Activated T-cell treated with anti-CD3 and anti-CD28 coated beads, Interleukin-2, amount 50 U/mL, for 72 hours (primary cell): ENCODE measurements at regions not wholly inside any gene's neighbourhood (a gene's known extent, or its start where the extent isn't known, plus 50 kb on each side); places are given as distances from the start of the nearest gene placed in this dataset.

Experiments used
- ATAC-seq, 2 donors: fragments of 150-1000 bp; cut with Tn5 transposase; replicated peaks in 1 of 2; 2 replicates each; pipeline ENCODE4 v1.10.0; 2021; ENCODE audit warnings: moderate library complexity in 2 of 2, mild to moderate bottlenecking in 1 of 2
- DNase-seq, 2 donors: peaks; one replicate each; pipeline ENCODE4 v3.0.0; 2021 to 2022; ENCODE audit warnings: mixed read lengths in 1 of 2
- H3K27ac Mint-ChIP-seq: one replicate; pipeline ENCODE4 v1.8.0; 2022; ENCODE audit warnings: mild to moderate bottlenecking, moderate library complexity, mixed read lengths
- H3K27me3 Mint-ChIP-seq: one replicate; pipeline ENCODE4 v1.8.0; 2022; ENCODE audit warnings: low read depth, mixed read lengths
- H3K36me3 Mint-ChIP-seq, 2 donors: one replicate each; pipeline ENCODE4 v1.8.0; 2022; ENCODE audit warnings: mixed read lengths in 2 of 2, mild to moderate bottlenecking in 1 of 2; ENCODE audit not compliant: insufficient read depth in 2 of 2
- H3K4me1 Mint-ChIP-seq: one replicate; pipeline ENCODE4 v1.8.0; 2022; ENCODE audit warnings: low read depth, mixed read lengths
- H3K4me3 Mint-ChIP-seq, 2 donors: one replicate each; pipeline ENCODE4 v1.8.0; 2022; ENCODE audit warnings: mild to moderate bottlenecking in 2 of 2, mixed read lengths in 2 of 2, moderate library complexity in 2 of 2
- H3K9me3 Mint-ChIP-seq, 2 donors: one replicate each; pipeline ENCODE4 v1.8.0; 2022; ENCODE audit warnings: mixed read lengths in 2 of 2

DNA sequence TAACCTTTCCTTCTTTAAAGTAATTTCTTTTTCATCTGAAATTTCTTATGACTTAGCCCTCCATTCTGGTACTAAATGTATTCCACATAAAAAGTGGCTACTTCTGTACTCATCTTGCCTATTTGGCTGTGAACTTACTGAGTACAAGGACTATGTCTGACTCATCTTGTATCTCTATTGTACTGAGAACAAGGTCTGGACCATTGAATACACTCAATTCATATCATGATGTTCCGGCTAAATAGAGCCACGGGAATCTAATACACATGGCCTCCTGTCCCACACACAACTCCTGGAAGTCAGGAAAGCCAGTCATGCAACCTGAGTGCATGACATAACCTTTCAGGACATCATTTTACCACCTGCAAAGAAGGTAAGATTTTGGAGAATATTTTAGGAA, 203.9 kb downstream of the PLK2 start:
- DNase-seq: no peak
- Mint-ChIP-seq H3K27me3 (peaks cover 4% of the 10 kb centered on the region), H3K4me3 (no peak overlapping the region), H3K36me3 (no peaks in the 10 kb centered on the region), H3K4me1 (no peaks in the 10 kb centered on the region), H3K27ac (peak overlapping the region; percentile 71), H3K9me3 (no peaks in the 10 kb centered on the region)
- ATAC-seq: no peak

- Mint-ChIP-seq H3K4me1 (no peaks in the 10 kb centered on the region), H3K27ac (no peak overlapping the region)
Observed at GRCh38 chr5:58255386-58255785, 204.5 kb downstream of the PLK2 start.

DNA sequence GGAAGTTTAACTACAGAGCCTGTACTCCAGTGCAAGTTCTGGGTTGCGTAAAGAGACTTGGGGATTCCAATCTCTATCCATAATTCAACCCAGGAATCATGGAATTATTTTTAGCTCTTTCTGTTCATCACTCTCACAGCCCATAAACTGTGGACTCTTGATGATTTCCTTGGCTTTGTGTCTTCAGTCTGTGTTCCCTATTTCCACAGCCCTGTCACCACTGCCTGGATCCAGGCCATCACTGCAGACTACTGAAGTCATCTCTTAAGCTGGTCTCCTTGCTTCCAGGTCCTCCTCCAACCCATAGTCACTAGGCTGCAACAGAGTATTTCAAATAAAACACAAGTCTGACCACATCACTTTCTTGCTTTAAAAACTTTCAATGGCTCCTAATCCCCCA, 211.7 kb downstream of the PLK2 start:
- no peak for ATAC-seq
- no peak for DNase-seq
- no peak overlapping the region for H3K27ac Mint-ChIP-seq

More at GRCh38 chr5:58255386-58255785, 204.5 kb downstream of the PLK2 start:
- H3K36me3 Mint-ChIP-seq: no peaks in the 10 kb centered on the region
- H3K27me3 Mint-ChIP-seq: peaks cover 4% of the 10 kb centered on the region
- no peak overlapping the region for H3K4me3 Mint-ChIP-seq
- DNase-seq: no peak
- no peak for ATAC-seq
- H3K9me3 Mint-ChIP-seq: no peaks in the 10 kb centered on the region

DNA sequence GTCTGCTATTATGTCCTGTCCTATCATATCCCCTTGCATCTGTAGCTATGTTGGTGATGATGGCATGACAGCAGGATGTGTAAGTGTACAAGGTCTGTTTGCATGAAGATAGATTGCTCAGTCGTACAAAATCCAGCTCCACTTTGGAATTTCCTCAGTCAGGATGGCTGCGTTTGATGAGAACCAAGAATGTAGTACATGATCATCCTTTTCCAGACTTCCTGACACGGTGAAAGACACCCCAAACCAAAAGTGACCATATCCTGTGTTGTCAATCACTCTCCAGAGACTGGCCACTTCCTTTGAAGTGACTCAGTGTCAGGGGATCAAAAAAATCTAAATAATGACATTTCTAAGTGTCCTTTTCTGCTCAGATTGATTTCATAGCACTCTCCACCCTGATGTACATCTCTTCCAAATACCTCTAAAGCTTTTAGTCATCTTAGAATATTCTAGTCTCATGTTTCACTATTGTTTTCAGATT, 213.4 kb downstream of the PLK2 start:
- DNase-seq: no peak
- H3K4me3 Mint-ChIP-seq: no peak overlapping the region
- no peaks in the 10 kb centered on the region for H3K9me3 Mint-ChIP-seq
- H3K27me3 Mint-ChIP-seq: peaks cover 13% of the 10 kb centered on the region
- no peaks in the 10 kb centered on the region for H3K36me3 Mint-ChIP-seq
- H3K27ac Mint-ChIP-seq: no peak overlapping the region
- no peaks in the 10 kb centered on the region for H3K4me1 Mint-ChIP-seq
- no peak for ATAC-seq

More for the DNA sequence above, 211.7 kb downstream of the PLK2 start:
- Mint-ChIP-seq H3K4me1 (no peaks in the 10 kb centered on the region), H3K9me3 (no peaks in the 10 kb centered on the region), H3K27me3 (peaks cover 13% of the 10 kb centered on the region), H3K36me3 (no peaks in the 10 kb centered on the region), H3K4me3 (no peak overlapping the region)

GRCh38 chr5:58245476-58245840, 214.4 kb downstream of the PLK2 start:
- peaks cover 13% of the 10 kb centered on the region for H3K27me3 Mint-ChIP-seq
- H3K4me1 Mint-ChIP-seq: no peaks in the 10 kb centered on the region
- DNase-seq (no peak), ATAC-seq (no peak)
- no peaks in the 10 kb centered on the region for H3K36me3 Mint-ChIP-seq
- no peak overlapping the region for H3K4me3 Mint-ChIP-seq
- no peak overlapping the region for H3K27ac Mint-ChIP-seq
- no peaks in the 10 kb centered on the region for H3K9me3 Mint-ChIP-seq

DNA sequence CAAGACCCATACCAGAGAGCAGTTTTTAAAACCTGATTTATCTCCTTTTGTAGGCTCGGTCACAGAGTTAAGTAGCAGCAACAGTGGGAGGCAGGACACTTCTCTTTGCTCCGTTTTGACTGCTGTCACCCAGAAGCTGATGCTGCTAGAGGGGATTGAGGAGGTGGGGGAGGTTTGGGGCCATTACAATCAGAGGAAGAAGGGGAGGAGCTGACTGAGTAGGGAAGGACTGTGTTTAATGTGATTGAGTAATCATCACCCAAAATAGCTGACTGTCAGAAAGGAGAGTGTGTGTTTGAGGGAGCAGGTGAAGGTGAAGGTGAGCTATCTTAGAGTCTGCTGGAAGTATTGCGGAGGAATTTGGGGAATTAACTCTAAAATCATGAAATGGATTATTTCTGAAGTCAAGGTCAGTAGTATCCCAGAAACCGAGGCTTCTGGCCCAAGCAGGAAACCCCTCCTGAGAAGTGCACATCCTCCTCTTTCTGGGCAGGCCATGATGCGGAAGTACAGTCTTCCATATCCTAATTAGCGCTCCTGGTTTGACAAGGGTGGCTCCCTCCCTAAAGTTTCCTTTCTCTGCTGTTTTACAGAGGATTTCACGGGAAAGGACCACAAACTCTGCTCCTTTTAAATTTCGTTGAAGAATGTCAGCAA, 214.9 kb downstream of the PLK2 start:
- Mint-ChIP-seq H3K4me1 (no peaks in the 10 kb centered on the region), H3K27me3 (peaks cover 13% of the 10 kb centered on the region), H3K4me3 (no peak overlapping the region), H3K36me3 (no peaks in the 10 kb centered on the region), H3K9me3 (no peaks in the 10 kb centered on the region), H3K27ac (no peak overlapping the region)
- no peak for DNase-seq
- ATAC-seq: no peak

DNA sequence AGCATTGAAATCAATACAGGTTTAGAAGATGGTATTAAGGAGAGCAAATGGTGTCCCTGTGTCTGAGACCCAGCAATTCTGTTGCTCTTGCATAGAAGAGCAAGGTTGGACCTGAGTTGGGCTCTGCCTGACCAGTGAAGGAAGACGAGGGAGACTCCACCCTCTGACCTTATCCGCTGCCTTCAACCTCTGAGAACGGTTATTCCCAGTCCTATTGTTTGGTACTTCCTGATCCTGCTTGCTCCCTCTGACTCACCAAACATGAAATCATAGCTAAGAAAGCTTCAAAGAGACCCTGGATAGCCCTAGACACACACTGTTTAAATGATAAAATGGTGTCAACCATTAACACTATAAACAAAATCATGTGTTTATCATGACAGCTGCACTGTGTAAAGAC, 218.5 kb downstream of the PLK2 start:
- no peaks in the 10 kb centered on the region for H3K9me3 Mint-ChIP-seq
- no peaks in the 10 kb centered on the region for H3K36me3 Mint-ChIP-seq
- no peak overlapping the region for H3K27ac Mint-ChIP-seq
- H3K4me1 Mint-ChIP-seq: no peaks in the 10 kb centered on the region
- DNase-seq: no peak
- H3K4me3 Mint-ChIP-seq: no peak overlapping the region
- no peak for ATAC-seq
- H3K27me3 Mint-ChIP-seq: peaks cover 13% of the 10 kb centered on the region

GRCh38 chr5:58240322-58240721, 219.6 kb downstream of the PLK2 start:
- H3K27ac Mint-ChIP-seq: no peak overlapping the region
- H3K4me3 Mint-ChIP-seq: no peak overlapping the region
- no peaks in the 10 kb centered on the region for H3K4me1 Mint-ChIP-seq
- no peak for ATAC-seq
- peaks cover 8% of the 10 kb centered on the region for H3K27me3 Mint-ChIP-seq
- no peak for DNase-seq
- H3K36me3 Mint-ChIP-seq: no peaks in the 10 kb centered on the region
- no peaks in the 10 kb centered on the region for H3K9me3 Mint-ChIP-seq

GRCh38 chr5:58239731-58240130, 220.2 kb downstream of the PLK2 start:
- Mint-ChIP-seq H3K27ac (no peak overlapping the region), H3K4me3 (no peak overlapping the region), H3K36me3 (no peaks in the 10 kb centered on the region), H3K4me1 (no peaks in the 10 kb centered on the region), H3K9me3 (no peaks in the 10 kb centered on the region), H3K27me3 (peaks cover 6% of the 10 kb centered on the region)
- DNase-seq (no peak), ATAC-seq (no peak)

DNA sequence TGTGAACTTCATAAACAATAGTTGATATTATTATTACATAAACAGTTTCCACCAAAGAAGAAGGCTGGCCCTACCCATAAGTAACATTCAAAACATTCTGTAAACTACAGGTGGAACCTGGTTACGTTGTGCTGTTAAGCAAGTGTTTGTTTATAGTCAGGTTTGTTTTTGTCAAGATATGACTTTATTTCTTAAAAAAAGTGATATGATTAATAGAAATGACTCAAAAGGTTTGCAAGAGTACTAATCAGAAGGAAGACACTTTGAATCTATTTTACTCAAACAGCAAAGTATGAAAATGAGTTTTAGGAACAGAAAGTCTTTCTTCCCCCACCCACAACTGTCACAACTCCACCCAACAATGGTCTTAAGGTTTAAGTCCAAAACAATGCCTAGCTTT, 220.8 kb downstream of the PLK2 start:
- no peaks in the 10 kb centered on the region for H3K9me3 Mint-ChIP-seq
- ATAC-seq (peak; percentile 24 to 56), DNase-seq (no peak)
- H3K36me3 Mint-ChIP-seq: no peaks in the 10 kb centered on the region
- no peak overlapping the region for H3K27ac Mint-ChIP-seq
- H3K4me3 Mint-ChIP-seq: no peak overlapping the region
- H3K27me3 Mint-ChIP-seq: peaks cover 4% of the 10 kb centered on the region
- no peaks in the 10 kb centered on the region for H3K4me1 Mint-ChIP-seq

DNA sequence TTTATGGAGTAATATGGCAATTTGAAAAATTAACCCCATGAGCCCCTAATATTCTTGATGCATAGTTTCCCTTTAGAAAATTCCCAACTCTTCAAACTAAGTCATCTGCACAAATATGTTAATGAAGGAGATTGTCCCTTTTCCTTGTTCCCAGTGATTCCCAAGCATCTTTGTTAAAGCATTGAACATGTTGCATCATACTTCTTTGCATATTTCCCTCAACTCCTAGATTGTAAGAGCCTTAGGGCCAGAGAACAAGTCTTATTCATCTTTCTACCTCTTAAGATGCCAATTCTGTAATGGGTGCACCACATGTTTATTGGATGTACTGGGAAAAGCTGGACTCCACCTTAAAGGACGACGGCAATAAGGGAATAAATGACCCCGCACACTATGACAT, 223.4 kb downstream of the PLK2 start:
- ATAC-seq: no peak
- Mint-ChIP-seq H3K27me3 (peaks cover 4% of the 10 kb centered on the region), H3K4me3 (no peak overlapping the region), H3K36me3 (no peaks in the 10 kb centered on the region), H3K27ac (no peak overlapping the region), H3K9me3 (no peaks in the 10 kb centered on the region), H3K4me1 (no peaks in the 10 kb centered on the region)
- no peak for DNase-seq

DNA sequence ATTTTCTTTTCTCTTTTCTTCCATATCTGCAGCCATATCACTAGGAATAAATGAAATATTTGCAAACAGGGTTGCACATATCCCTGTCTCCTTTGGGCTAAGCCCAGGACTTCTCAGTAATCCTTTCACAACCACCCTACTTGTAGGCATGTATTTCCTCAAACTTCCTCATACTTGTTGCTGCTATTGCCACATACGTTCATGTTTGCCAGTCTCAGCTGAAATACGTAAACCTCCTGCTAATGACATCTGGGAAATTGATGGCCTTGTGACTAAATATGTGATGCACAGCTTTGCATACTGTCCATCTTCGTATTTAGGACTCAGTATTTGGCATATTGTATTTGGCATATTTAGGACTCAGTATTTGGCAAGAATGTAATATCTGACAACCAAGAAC, 224.6 kb downstream of the PLK2 start:
- Mint-ChIP-seq H3K27ac (no peak overlapping the region), H3K4me1 (no peaks in the 10 kb centered on the region), H3K27me3 (peaks cover 6% of the 10 kb centered on the region), H3K4me3 (no peak overlapping the region), H3K36me3 (no peaks in the 10 kb centered on the region), H3K9me3 (no peaks in the 10 kb centered on the region)
- DNase-seq (no peak), ATAC-seq (no peak)

GRCh38 chr5:58232130-58232529, 227.8 kb downstream of the PLK2 start:
- H3K27ac Mint-ChIP-seq: no peak overlapping the region
- ATAC-seq: no peak
- no peaks in the 10 kb centered on the region for H3K9me3 Mint-ChIP-seq

DNA sequence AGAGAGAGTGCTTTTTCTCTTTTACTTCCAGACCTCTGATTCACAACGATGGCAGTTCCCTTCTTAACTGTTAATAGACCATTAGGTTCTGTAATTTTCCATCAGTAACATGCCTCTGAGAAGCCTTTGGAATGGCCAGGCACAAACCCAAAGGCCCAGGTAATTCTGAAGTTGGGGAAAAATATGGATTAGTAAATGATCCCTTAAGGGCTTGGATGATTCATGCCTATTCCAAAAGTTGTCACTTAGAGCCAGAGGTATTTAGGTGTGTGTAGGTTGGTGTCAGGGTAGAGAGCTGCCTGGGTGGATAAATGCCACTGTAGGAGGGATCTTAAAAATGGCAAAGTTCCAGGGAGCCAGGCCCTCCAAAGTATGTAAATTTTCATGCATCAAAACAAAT, 228.8 kb downstream of the PLK2 start:
- H3K4me1 Mint-ChIP-seq: no peaks in the 10 kb centered on the region
- H3K27me3 Mint-ChIP-seq: peaks cover 15% of the 10 kb centered on the region
- no peak for ATAC-seq
- H3K4me3 Mint-ChIP-seq: no peak overlapping the region
- DNase-seq: no peak
- no peak overlapping the region for H3K27ac Mint-ChIP-seq
- H3K9me3 Mint-ChIP-seq: no peaks in the 10 kb centered on the region
- H3K36me3 Mint-ChIP-seq: no peaks in the 10 kb centered on the region

More at GRCh38 chr5:58232130-58232529, 227.8 kb downstream of the PLK2 start:
- no peaks in the 10 kb centered on the region for H3K4me1 Mint-ChIP-seq
- peaks cover 10% of the 10 kb centered on the region for H3K27me3 Mint-ChIP-seq
- no peaks in the 10 kb centered on the region for H3K36me3 Mint-ChIP-seq
- H3K4me3 Mint-ChIP-seq: no peak overlapping the region
- DNase-seq: no peak
